ENCODE measurements at regions not wholly inside any gene's neighbourhood (a gene's known extent, or its start where the extent isn't known, plus 50 kb on each side); places are given as distances from the start of the nearest gene placed in this dataset.

GRCh38 chr6:126156973-126157372, 170.6 kb downstream of the TRMT11 start:
- no CpG with 5 or more reads among the region's 1 CpG for WGBS (ENCODE audit: insufficient coverage)
- Histone ChIP-seq H3K4me3 (ENCODE audit: control insufficient read depth in 1 of 2, extremely low read depth in 1 of 2, low read length in 1 of 2) (no peak overlapping the region), H3K27me3 (replicated peaks in 1 of 2; ENCODE audit: control insufficient read depth in 2 of 2, extremely low read depth in 1 of 2, insufficient read depth in 2 of 2, low read length in 1 of 2) (no peaks in the 10 kb centered on the region), H3K9me3 (no peaks in the 10 kb centered on the region), H3K4me1 (ENCODE audit: control insufficient read depth in 1 of 2, extremely low read depth in 1 of 2, insufficient read depth in 2 of 2, low read length in 2 of 2) (no peaks in the 10 kb centered on the region), H3K27ac (ENCODE audit: low read length) (no peak overlapping the region), H3K36me3 (ENCODE audit: control insufficient read depth in 2 of 2, extremely low read depth in 1 of 2, insufficient read depth in 1 of 2, low read length in 1 of 2) (no peaks in the 10 kb centered on the region)
- ChIA-PET POLR2A (no interaction called here), CTCF (no interaction called here)
- Mint-ChIP-seq H3K27me3 (no peaks in the 10 kb centered on the region), H3K27ac (no peak overlapping the region), H3K4me1 (peaks cover 2 to 6% (median 5%) of the 10 kb centered on the region in 3 donors), H3K4me3 (no peak overlapping the region), H3K9me3 (no peaks in the 10 kb centered on the region), H3K36me3 (peaks cover 5% of the 10 kb centered on the region)
- ATAC-seq (replicated peaks in 1 of 4) (no peak), DNase-seq (no peak)

- no CpG with 5 or more reads among the region's 2 CpGs for WGBS (ENCODE audit: insufficient coverage)
- H3K4me1 ChIP-seq (ENCODE audit: control insufficient read depth in 1 of 2, extremely low read depth in 1 of 2, insufficient read depth in 2 of 2, low read length in 2 of 2), result no peaks in the 10 kb centered on the region
- H3K9me3 Mint-ChIP-seq, result peaks cover 6 to 25% (median 17%) of the 10 kb centered on the region in 3 donors
- CTCF ChIA-PET, result interaction anchor here in 1 of 2 donors (0.6 kb wide), 1 partner anchor 1013 kb away, joined by 3 read pairs; no protein-coding TSS in a partner anchor
- no peak overlapping the region for H3K4me3 Mint-ChIP-seq
- H3K27me3 ChIP-seq (replicated peaks in 1 of 2; ENCODE audit: control insufficient read depth in 2 of 2, extremely low read depth in 1 of 2, insufficient read depth in 2 of 2, low read length in 1 of 2), result no peaks in the 10 kb centered on the region
- H3K27ac ChIP-seq (ENCODE audit: low read length), result no peak overlapping the region
- POLR2A ChIA-PET, result no interaction called here
- no peak for DNase-seq
- H3K36me3 ChIP-seq (ENCODE audit: control insufficient read depth in 2 of 2, extremely low read depth in 1 of 2, insufficient read depth in 1 of 2, low read length in 1 of 2), result no peaks in the 10 kb centered on the region
- H3K27me3 Mint-ChIP-seq, result peaks cover 0 to 3% of the 10 kb centered on the region in 2 donors
- peaks cover 23% of the 10 kb centered on the region for H3K36me3 Mint-ChIP-seq
- H3K4me3 ChIP-seq (ENCODE audit: control insufficient read depth in 1 of 2, extremely low read depth in 1 of 2, low read length in 1 of 2), result no peak overlapping the region
- H3K9me3 ChIP-seq, result no peaks in the 10 kb centered on the region
- ATAC-seq (replicated peaks in 1 of 4), result no peak
- H3K27ac Mint-ChIP-seq, result no peak overlapping the region
- H3K4me1 Mint-ChIP-seq, result peaks cover 4 to 6% (median 5%) of the 10 kb centered on the region in 3 donors
Observed at GRCh38 chr6:126167726-126168125, 172.2 kb upstream of the CENPW start.

GRCh38 chr6:126170433-126170832, 169.5 kb upstream of the CENPW start:
- no peaks in the 10 kb centered on the region for H3K4me1 ChIP-seq (ENCODE audit: control insufficient read depth in 1 of 2, extremely low read depth in 1 of 2, insufficient read depth in 2 of 2, low read length in 2 of 2)
- Mint-ChIP-seq H3K27me3 (no peaks in the 10 kb centered on the region), H3K4me3 (no peak overlapping the region), H3K9me3 (peaks cover 0 to 8% (median 0%) of the 10 kb centered on the region in 3 donors), H3K4me1 (peaks cover 4 to 6% (median 5%) of the 10 kb centered on the region in 3 donors), H3K27ac (no peak overlapping the region), H3K36me3 (peaks cover 15% of the 10 kb centered on the region)
- ChIA-PET POLR2A (no interaction called here), CTCF (no interaction called here)
- no peak overlapping the region for H3K27ac ChIP-seq (ENCODE audit: low read length)
- no peaks in the 10 kb centered on the region for H3K27me3 ChIP-seq (replicated peaks in 1 of 2; ENCODE audit: control insufficient read depth in 2 of 2, extremely low read depth in 1 of 2, insufficient read depth in 2 of 2, low read length in 1 of 2)
- H3K36me3 ChIP-seq (ENCODE audit: control insufficient read depth in 2 of 2, extremely low read depth in 1 of 2, insufficient read depth in 1 of 2, low read length in 1 of 2), result no peaks in the 10 kb centered on the region
- DNase-seq, result no peak
- H3K9me3 ChIP-seq, result no peaks in the 10 kb centered on the region
- no CpG with 5 or more reads among the region's 5 CpGs for WGBS (ENCODE audit: insufficient coverage)
- no peak overlapping the region for H3K4me3 ChIP-seq (ENCODE audit: control insufficient read depth in 1 of 2, extremely low read depth in 1 of 2, low read length in 1 of 2)
- ATAC-seq (replicated peaks in 1 of 4), result no peak

GRCh38 chr6:126170978-126171382, 168.9 kb upstream of the CENPW start:
- H3K4me1 ChIP-seq (ENCODE audit: control insufficient read depth in 1 of 2, extremely low read depth in 1 of 2, insufficient read depth in 2 of 2, low read length in 2 of 2), result no peaks in the 10 kb centered on the region
- H3K27me3 Mint-ChIP-seq, result no peaks in the 10 kb centered on the region
- H3K9me3 ChIP-seq, result no peaks in the 10 kb centered on the region
- no peak overlapping the region for H3K27ac ChIP-seq (ENCODE audit: low read length)
- no peaks in the 10 kb centered on the region for H3K27me3 ChIP-seq (replicated peaks in 1 of 2; ENCODE audit: control insufficient read depth in 2 of 2, extremely low read depth in 1 of 2, insufficient read depth in 2 of 2, low read length in 1 of 2)
- 11% methylated on average over 3 of the region's 5 CpGs for WGBS (ENCODE audit: insufficient coverage)
- peaks cover 0 to 3% (median 0%) of the 10 kb centered on the region in 3 donors for H3K9me3 Mint-ChIP-seq
- DNase-seq (peak in 6 of 35 experiments; percentile 1 to 44 (median 6)), ATAC-seq (replicated peaks in 1 of 4) (peak in 1 of 4 experiments; percentile 36)
- no peak overlapping the region for H3K4me3 ChIP-seq (ENCODE audit: control insufficient read depth in 1 of 2, extremely low read depth in 1 of 2, low read length in 1 of 2)
- POLR2A ChIA-PET, result no interaction called here
- peaks cover 4 to 6% (median 5%) of the 10 kb centered on the region in 3 donors for H3K4me1 Mint-ChIP-seq
- H3K36me3 ChIP-seq (ENCODE audit: control insufficient read depth in 2 of 2, extremely low read depth in 1 of 2, insufficient read depth in 1 of 2, low read length in 1 of 2), result no peaks in the 10 kb centered on the region
- no peak overlapping the region for H3K27ac Mint-ChIP-seq
- CTCF ChIA-PET, result interaction anchor here (0.7 to 0.8 kb wide), 2 partner anchors 23 to 1896 kb away, joined by 3 read pairs; no protein-coding TSS in a partner anchor
- H3K4me3 Mint-ChIP-seq, result peak overlapping the region in 1 of 3 donors; percentile 44
- peaks cover 11% of the 10 kb centered on the region for H3K36me3 Mint-ChIP-seq

GRCh38 chr6:126172131-126172530, 167.8 kb upstream of the CENPW start:
- no peak overlapping the region for H3K27ac ChIP-seq (ENCODE audit: low read length)
- H3K4me3 ChIP-seq (ENCODE audit: control insufficient read depth in 1 of 2, extremely low read depth in 1 of 2, low read length in 1 of 2), result no peak overlapping the region
- H3K4me1 ChIP-seq (ENCODE audit: control insufficient read depth in 1 of 2, extremely low read depth in 1 of 2, insufficient read depth in 2 of 2, low read length in 2 of 2), result no peaks in the 10 kb centered on the region
- H3K9me3 ChIP-seq, result no peaks in the 10 kb centered on the region
- no peaks in the 10 kb centered on the region for H3K36me3 ChIP-seq (ENCODE audit: control insufficient read depth in 2 of 2, extremely low read depth in 1 of 2, insufficient read depth in 1 of 2, low read length in 1 of 2)
- H3K27me3 Mint-ChIP-seq, result no peaks in the 10 kb centered on the region
- no peak overlapping the region for H3K27ac Mint-ChIP-seq
- ChIA-PET CTCF (no interaction called here), POLR2A (no interaction called here)
- H3K9me3 Mint-ChIP-seq, result no peaks in the 10 kb centered on the region
- no CpG with 5 or more reads among the region's 2 CpGs for WGBS (ENCODE audit: insufficient coverage)
- no peak overlapping the region for H3K4me3 Mint-ChIP-seq
- no peak for ATAC-seq (replicated peaks in 1 of 4)
- H3K36me3 Mint-ChIP-seq, result peaks cover 8% of the 10 kb centered on the region
- H3K4me1 Mint-ChIP-seq, result peaks cover 4 to 6% (median 5%) of the 10 kb centered on the region in 3 donors
- no peak for DNase-seq
- H3K27me3 ChIP-seq (replicated peaks in 1 of 2; ENCODE audit: control insufficient read depth in 2 of 2, extremely low read depth in 1 of 2, insufficient read depth in 2 of 2, low read length in 1 of 2), result no peaks in the 10 kb centered on the region

- Histone ChIP-seq H3K4me1 (ENCODE audit: control insufficient read depth in 1 of 2, extremely low read depth in 1 of 2, insufficient read depth in 2 of 2, low read length in 2 of 2) (no peaks in the 10 kb centered on the region), H3K36me3 (ENCODE audit: control insufficient read depth in 2 of 2, extremely low read depth in 1 of 2, insufficient read depth in 1 of 2, low read length in 1 of 2) (no peaks in the 10 kb centered on the region), H3K4me3 (ENCODE audit: control insufficient read depth in 1 of 2, extremely low read depth in 1 of 2, low read length in 1 of 2) (no peak overlapping the region), H3K27me3 (replicated peaks in 1 of 2; ENCODE audit: control insufficient read depth in 2 of 2, extremely low read depth in 1 of 2, insufficient read depth in 2 of 2, low read length in 1 of 2) (no peaks in the 10 kb centered on the region), H3K9me3 (no peaks in the 10 kb centered on the region), H3K27ac (ENCODE audit: low read length) (no peak overlapping the region)
- H3K9me3 Mint-ChIP-seq, result no peaks in the 10 kb centered on the region
- H3K27ac Mint-ChIP-seq, result no peak overlapping the region
- no peak for ATAC-seq (replicated peaks in 1 of 4)
- peaks cover 2% of the 10 kb centered on the region for H3K36me3 Mint-ChIP-seq
- WGBS (ENCODE audit: insufficient coverage), result no CpG with 5 or more reads among the region's 4 CpGs
- H3K4me3 Mint-ChIP-seq, result no peak overlapping the region
- H3K4me1 Mint-ChIP-seq, result peaks cover 4 to 6% (median 5%) of the 10 kb centered on the region in 3 donors
- ChIA-PET POLR2A (no interaction called here), CTCF (no interaction called here)
- H3K27me3 Mint-ChIP-seq, result no peaks in the 10 kb centered on the region
- DNase-seq, result no peak
Observed at GRCh38 chr6:126173265-126173664, 166.7 kb upstream of the CENPW start.

- Histone ChIP-seq H3K9me3 (no peaks in the 10 kb centered on the region), H3K4me1 (ENCODE audit: control insufficient read depth in 1 of 2, extremely low read depth in 1 of 2, insufficient read depth in 2 of 2, low read length in 2 of 2) (no peaks in the 10 kb centered on the region), H3K27ac (ENCODE audit: low read length) (no peak overlapping the region), H3K27me3 (replicated peaks in 1 of 2; ENCODE audit: control insufficient read depth in 2 of 2, extremely low read depth in 1 of 2, insufficient read depth in 2 of 2, low read length in 1 of 2) (no peaks in the 10 kb centered on the region), H3K36me3 (ENCODE audit: control insufficient read depth in 2 of 2, extremely low read depth in 1 of 2, insufficient read depth in 1 of 2, low read length in 1 of 2) (no peaks in the 10 kb centered on the region), H3K4me3 (ENCODE audit: control insufficient read depth in 1 of 2, extremely low read depth in 1 of 2, low read length in 1 of 2) (no peak overlapping the region)
- H3K9me3 Mint-ChIP-seq, result no peaks in the 10 kb centered on the region
- no peak overlapping the region for H3K27ac Mint-ChIP-seq
- no peak for DNase-seq
- CTCF ChIA-PET, result no interaction called here
- POLR2A ChIA-PET, result no interaction called here
- H3K4me1 Mint-ChIP-seq, result peaks cover 4 to 6% (median 5%) of the 10 kb centered on the region in 3 donors
- H3K27me3 Mint-ChIP-seq, result no peaks in the 10 kb centered on the region
- H3K4me3 Mint-ChIP-seq, result no peak overlapping the region
- peaks cover 2% of the 10 kb centered on the region for H3K36me3 Mint-ChIP-seq
- no peak for ATAC-seq (replicated peaks in 1 of 4)
- WGBS (ENCODE audit: insufficient coverage), result no CpG with 5 or more reads among the region's 1 CpG
Observed at GRCh38 chr6:126174697-126175096, 165.2 kb upstream of the CENPW start.
